Spleen (tissue), 11 donors: ENCODE measurements at regions not wholly inside any gene's neighbourhood (a gene's known extent, or its start where the extent isn't known, plus 50 kb on each side); places are given as distances from the start of the nearest gene placed in this dataset.

Source experiments
- DNase-seq: peaks from one replicate; pipeline ENCODE4 v3.0.0-alpha.2; 2020
- H3K27ac ChIP-seq, 8 donors: fragments of 200-600 bp; sonication (generic) in 7 of 8; 1 replicate in 4 of 8; 2 replicates in 4 of 8; pipeline versions ENCODE4 v1.5.0 to v1.8.0; 2016 to 2021; ENCODE audit warnings: inconsistent platforms in 4 of 8, mild to moderate bottlenecking in 4 of 8, moderate library complexity in 1 of 8
- H3K27me3 ChIP-seq, 7 donors: fragments of 200-600 bp; sonication (generic) in 6 of 7; replicated peaks in 1 of 7; 1 replicate in 4 of 7; 2 replicates in 3 of 7; pipeline versions ENCODE4 v1.5.0 to v1.8.0; 2016 to 2021; ENCODE audit warnings: inconsistent platforms in 3 of 7, mild to moderate bottlenecking in 1 of 7
- H3K36me3 ChIP-seq, 6 donors: fragments of 200-600 bp; sonication (generic) in 5 of 6; 1 replicate in 4 of 6; 2 replicates in 2 of 6; pipeline versions ENCODE4 v1.5.0 to v1.8.0; 2016 to 2021; ENCODE audit warnings: inconsistent platforms in 2 of 6
- H3K4me1 ChIP-seq, 6 donors: fragments of 200-600 bp; sonication (generic) in 5 of 6; 1 replicate in 3 of 6; 2 replicates in 3 of 6; pipeline versions ENCODE4 v1.5.0 to v1.8.0; 2016 to 2021; ENCODE audit warnings: inconsistent platforms in 3 of 6
- H3K4me3 ChIP-seq, 8 donors: fragments of 200-600 bp; sonication (generic) in 7 of 8; 1 replicate in 4 of 8; 2 replicates in 4 of 8; pipeline versions ENCODE4 v1.5.0 to v1.8.0; 2016 to 2021; ENCODE audit warnings: inconsistent platforms in 4 of 8, mild to moderate bottlenecking in 4 of 8, moderate library complexity in 2 of 8
- H3K9me3 ChIP-seq, 8 donors: fragments of 200-600 bp; sonication (generic) in 7 of 8; 1 replicate in 4 of 8; 2 replicates in 4 of 8; pipeline versions ENCODE4 v1.5.0 to v1.8.0; 2016 to 2021; ENCODE audit warnings: inconsistent platforms in 4 of 8
- POLR2A ChIP-seq, 3 donors: fragments of 450-650 bp; IDR thresholded peaks; one replicate each; pipeline ENCODE4 v1.5.1; 2017; ENCODE audit warnings: antibody characterized with exemption in 3 of 3, mild to moderate bottlenecking in 1 of 3
- POLR2AphosphoS5 ChIP-seq, 3 donors: sonication (generic); formaldehyde crosslinking; IDR thresholded peaks; one replicate each; pipeline ENCODE4 v1.5.1; 2017; ENCODE audit warnings: antibody characterized with exemption in 3 of 3
- WGBS, 5 donors: extraction: QIAGEN DNeasy Blood & Tissue Kit in 3 of 5; methylation state at CpG; one replicate each; pipeline versions ENCODE4 v1.1.5 to v1.1.7; 2013 to 2018; 5-methylcytosine and 5-hydroxymethylcytosine counted together
- intact Hi-C: fragments of 100-400 bp; cut with DNase I; formaldehyde crosslinking; loops from one replicate; pipeline ENCODE4 v1.15.0; 2023; ENCODE audit warnings: low total_unique reads
- TF ChIP-seq, protein P1 (sequence below), 11 experiments: fragments of 200-600 bp in 7 of 11; fragments of 450-650 bp in 4 of 11; sonication (generic) in 4 of 11; IDR thresholded peaks in 8 of 11; conservative IDR thresholded peaks in 3 of 11; 1 replicate in 7 of 11; 2 replicates in 4 of 11; pipeline versions ENCODE4 v1.4.0 to v1.8.0; 2016 to 2021; ENCODE audit warnings: antibody characterized with exemption in 11 of 11, inconsistent platforms in 4 of 11, mild to moderate bottlenecking in 1 of 11
- donor health status: healthy with polysubstance abuse.
- donor health status: DM: no; HTN: no; CAD: no; lungs with moderate emphysema.
- donor health status: DM: no; HTN: no; CAD: no.
- donor health status: Bipolar disorder and iron deficiency.
- donor health status: healthy.
- donor health status: DM: no; HTN: no; CAD: no.
- donor health status: DM: yes; HTN: yes; CAD: no.

DNA sequence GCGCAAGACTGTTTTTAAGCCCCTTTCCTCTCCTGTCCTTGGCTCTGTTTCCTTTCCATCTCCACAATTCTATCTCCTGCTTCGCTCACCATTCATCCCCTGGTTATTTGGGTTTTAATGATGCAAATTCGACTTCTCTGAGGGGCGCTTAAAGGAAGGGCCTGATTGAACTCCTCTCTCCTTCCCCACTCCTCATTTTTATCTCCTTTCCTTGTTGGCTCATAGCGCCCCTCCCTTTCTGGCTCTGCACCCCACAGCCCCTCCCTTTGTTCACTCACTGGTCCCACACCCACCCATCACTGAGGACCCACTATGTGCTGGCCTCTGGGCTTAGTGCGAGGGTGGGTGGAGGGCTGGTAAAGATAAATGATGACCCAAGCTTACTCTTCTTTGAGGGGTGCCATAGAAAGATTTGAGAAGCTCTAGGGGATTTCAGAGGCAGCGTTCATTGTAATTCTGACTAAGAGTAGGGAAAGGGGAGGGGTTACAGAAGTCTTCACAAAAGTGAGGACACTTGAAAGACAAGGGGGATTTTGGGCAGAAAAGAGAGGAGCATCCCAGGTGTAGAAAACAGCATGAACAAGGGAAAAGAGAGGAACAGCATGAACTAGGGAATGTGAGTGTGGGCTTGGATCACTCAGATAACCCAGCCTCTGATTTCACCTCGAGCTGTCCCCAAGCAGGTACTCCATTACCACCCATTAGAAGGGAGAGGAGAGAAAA is 507.8 kb downstream of the CD83 start:
- Histone ChIP-seq H3K4me3 (no peak overlapping the region), H3K4me1 (peaks cover 6 to 23% (median 17%) of the 10 kb centered on the region in 6 donors), H3K9me3 (peaks cover 0 to 4% (median 0%) of the 10 kb centered on the region in 8 donors), H3K27me3 (no peaks in the 10 kb centered on the region), H3K36me3 (no peaks in the 10 kb centered on the region), H3K27ac (no peak overlapping the region)
- 82 to 91% (median 87%) methylated on average over 8 of the region's 8 CpGs for WGBS, 5 donors
- intact Hi-C loops: no loop called here
- no peak for DNase-seq
- TF ChIP-seq, protein P1, sequence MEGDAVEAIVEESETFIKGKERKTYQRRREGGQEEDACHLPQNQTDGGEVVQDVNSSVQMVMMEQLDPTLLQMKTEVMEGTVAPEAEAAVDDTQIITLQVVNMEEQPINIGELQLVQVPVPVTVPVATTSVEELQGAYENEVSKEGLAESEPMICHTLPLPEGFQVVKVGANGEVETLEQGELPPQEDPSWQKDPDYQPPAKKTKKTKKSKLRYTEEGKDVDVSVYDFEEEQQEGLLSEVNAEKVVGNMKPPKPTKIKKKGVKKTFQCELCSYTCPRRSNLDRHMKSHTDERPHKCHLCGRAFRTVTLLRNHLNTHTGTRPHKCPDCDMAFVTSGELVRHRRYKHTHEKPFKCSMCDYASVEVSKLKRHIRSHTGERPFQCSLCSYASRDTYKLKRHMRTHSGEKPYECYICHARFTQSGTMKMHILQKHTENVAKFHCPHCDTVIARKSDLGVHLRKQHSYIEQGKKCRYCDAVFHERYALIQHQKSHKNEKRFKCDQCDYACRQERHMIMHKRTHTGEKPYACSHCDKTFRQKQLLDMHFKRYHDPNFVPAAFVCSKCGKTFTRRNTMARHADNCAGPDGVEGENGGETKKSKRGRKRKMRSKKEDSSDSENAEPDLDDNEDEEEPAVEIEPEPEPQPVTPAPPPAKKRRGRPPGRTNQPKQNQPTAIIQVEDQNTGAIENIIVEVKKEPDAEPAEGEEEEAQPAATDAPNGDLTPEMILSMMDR (IDR thresholded peaks at IDR 0.05 in 8 of 11, conservative IDR thresholded peaks at IDR 0.05 in 3 of 11): no peak
- TF ChIP-seq POLR2AphosphoS5 (IDR thresholded peaks at IDR 0.05) (no peak), POLR2A (IDR thresholded peaks at IDR 0.05) (no peak)

GRCh38 chr6:14626556-14626955 is 509.0 kb downstream of the CD83 start:
- Histone ChIP-seq H3K36me3 (no peaks in the 10 kb centered on the region), H3K27me3 (no peaks in the 10 kb centered on the region), H3K27ac (no peak overlapping the region), H3K4me3 (no peak overlapping the region), H3K4me1 (peaks cover 1 to 13% (median 10%) of the 10 kb centered on the region in 6 donors), H3K9me3 (peaks cover 0 to 4% (median 0%) of the 10 kb centered on the region in 8 donors)
- DNase-seq: no peak
- TF ChIP-seq POLR2A (IDR thresholded peaks at IDR 0.05): no peak
- TF ChIP-seq POLR2AphosphoS5 (IDR thresholded peaks at IDR 0.05): no peak
- TF ChIP-seq, protein P1 (IDR thresholded peaks at IDR 0.05 in 8 of 11, conservative IDR thresholded peaks at IDR 0.05 in 3 of 11): no peak
- WGBS, 5 donors: 84 to 96% (median 88%) methylated on average over 6 of the region's 6 CpGs
- intact Hi-C loops: no loop called here

- Histone ChIP-seq H3K27ac (no peak overlapping the region), H3K36me3 (no peaks in the 10 kb centered on the region), H3K4me1 (peaks cover 6 to 24% (median 13%) of the 10 kb centered on the region in 6 donors), H3K27me3 (no peaks in the 10 kb centered on the region), H3K4me3 (no peak overlapping the region), H3K9me3 (peaks cover 0 to 4% (median 0%) of the 10 kb centered on the region in 8 donors)
- intact Hi-C loops: no loop called here
- TF ChIP-seq POLR2A (IDR thresholded peaks at IDR 0.05) (no peak), POLR2AphosphoS5 (IDR thresholded peaks at IDR 0.05) (no peak)
- TF ChIP-seq, protein P1 (IDR thresholded peaks at IDR 0.05 in 8 of 11, conservative IDR thresholded peaks at IDR 0.05 in 3 of 11): no peak
- 78 to 89% (median 85%) methylated on average over 12 of the region's 12 CpGs for WGBS, 5 donors
- no peak for DNase-seq
These were observed 512.4 kb downstream of the CD83 start for GRCh38 chr6:14630016-14630415.

DNA sequence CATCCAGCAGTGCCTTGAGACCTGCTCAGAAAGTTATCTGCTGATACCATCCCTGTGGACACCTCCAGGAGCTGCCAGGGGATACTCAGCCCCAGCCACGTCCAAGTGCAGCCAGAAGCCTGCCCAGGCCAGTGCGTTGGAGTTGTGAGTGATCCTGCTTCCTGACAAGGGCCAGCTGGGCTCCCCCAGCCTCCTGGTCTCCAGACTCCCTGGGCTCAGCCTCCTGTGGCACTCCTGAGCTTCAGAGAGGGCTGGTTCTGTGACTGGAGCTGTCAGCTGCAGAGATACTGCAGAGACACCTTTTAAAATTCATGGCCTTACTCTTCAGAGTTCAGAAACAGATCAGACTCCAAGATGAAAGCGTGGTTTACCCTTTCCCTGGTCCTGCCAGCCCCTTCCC is 515.9 kb downstream of the CD83 start:
- H3K9me3 ChIP-seq: no peaks in the 10 kb centered on the region
- peak overlapping the region in 1 of 8 donors; percentile 7 for H3K27ac ChIP-seq
- no peak overlapping the region for H3K4me3 ChIP-seq
- intact Hi-C loops: no loop called here
- H3K27me3 ChIP-seq: no peaks in the 10 kb centered on the region
- peaks cover 31 to 58% (median 46%) of the 10 kb centered on the region in 6 donors for H3K4me1 ChIP-seq
- 66 to 90% (median 81%) methylated on average over 1 to 3 of the region's 3 CpGs for WGBS, 5 donors
- TF ChIP-seq, protein P1 (IDR thresholded peaks at IDR 0.05 in 8 of 11, conservative IDR thresholded peaks at IDR 0.05 in 3 of 11): no peak
- TF ChIP-seq POLR2A (IDR thresholded peaks at IDR 0.05): no peak
- no peak for DNase-seq
- no peaks in the 10 kb centered on the region for H3K36me3 ChIP-seq
